Right hindlimb (tissue), 1 donor: ENCODE measurements at regions not wholly inside any gene's neighbourhood (a gene's known extent, or its start where the extent isn't known, plus 50 kb on each side); places are given as distances from the start of the nearest gene placed in this dataset.

Source experiments
- DNase-seq: peaks from one replicate; pipeline ENCODE4 v3.0.0-alpha.2; 2018

DNA sequence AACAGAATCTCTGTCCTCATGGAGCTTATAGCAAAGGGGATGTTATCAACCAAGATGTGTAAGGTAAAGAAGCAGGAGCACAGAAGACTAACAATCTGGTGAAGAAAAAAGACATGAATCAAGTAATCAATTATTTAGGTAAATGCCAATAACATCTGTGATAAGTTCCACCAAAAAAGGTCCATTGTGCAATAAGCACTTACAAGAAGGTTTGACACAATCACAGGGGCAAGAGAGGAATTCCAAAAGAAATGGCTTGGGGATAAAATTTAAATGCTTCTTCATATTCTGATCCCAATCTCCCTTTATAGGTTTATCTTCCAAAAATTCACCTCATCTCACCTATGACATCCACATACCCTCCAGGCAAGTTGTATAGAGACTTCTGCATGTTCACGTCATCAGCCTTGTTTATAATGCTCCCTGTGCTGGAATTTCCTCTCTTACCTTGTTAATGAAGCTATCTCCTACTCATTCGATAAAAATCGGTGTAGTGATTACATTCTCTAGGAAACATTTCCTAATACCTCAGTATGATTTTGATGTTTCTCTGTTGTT, 53.6 kb upstream of the DPT start:
- no peak for DNase-seq

DNA sequence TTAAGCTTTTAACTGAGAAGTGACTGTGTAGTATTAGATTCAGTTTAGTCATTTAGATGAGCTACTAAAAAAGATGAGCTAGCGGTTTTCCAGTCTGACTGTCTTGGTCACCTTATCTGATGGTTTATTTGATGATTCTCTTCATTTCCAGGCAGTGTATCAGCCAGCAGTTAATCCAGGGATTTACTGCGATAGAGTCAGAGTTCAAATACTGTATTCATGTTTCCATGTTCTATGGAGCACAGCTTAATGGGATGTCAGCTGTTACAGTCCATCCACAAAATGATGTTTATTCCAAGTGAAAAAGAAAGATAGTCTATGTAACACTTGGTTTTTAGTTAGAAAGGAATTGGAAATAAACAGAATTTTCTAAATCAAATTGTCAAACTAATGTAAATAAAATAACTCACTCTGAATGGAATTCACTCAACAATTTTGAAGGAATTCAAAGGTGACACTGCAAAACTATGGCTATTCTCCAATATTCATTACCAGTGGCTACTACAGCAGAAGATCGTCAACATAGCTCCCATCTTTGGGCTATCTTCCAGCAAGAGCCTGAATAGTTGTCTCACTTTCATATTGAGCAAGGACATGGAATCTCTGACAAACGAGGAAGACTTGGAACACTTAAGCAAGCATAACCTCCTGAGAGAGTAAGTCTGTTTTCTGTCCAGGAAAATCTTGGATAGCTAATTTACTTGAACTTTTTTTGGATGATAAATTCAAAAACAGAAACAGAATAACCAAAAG, 54.6 kb upstream of the DPT start:
- no peak for DNase-seq

DNA sequence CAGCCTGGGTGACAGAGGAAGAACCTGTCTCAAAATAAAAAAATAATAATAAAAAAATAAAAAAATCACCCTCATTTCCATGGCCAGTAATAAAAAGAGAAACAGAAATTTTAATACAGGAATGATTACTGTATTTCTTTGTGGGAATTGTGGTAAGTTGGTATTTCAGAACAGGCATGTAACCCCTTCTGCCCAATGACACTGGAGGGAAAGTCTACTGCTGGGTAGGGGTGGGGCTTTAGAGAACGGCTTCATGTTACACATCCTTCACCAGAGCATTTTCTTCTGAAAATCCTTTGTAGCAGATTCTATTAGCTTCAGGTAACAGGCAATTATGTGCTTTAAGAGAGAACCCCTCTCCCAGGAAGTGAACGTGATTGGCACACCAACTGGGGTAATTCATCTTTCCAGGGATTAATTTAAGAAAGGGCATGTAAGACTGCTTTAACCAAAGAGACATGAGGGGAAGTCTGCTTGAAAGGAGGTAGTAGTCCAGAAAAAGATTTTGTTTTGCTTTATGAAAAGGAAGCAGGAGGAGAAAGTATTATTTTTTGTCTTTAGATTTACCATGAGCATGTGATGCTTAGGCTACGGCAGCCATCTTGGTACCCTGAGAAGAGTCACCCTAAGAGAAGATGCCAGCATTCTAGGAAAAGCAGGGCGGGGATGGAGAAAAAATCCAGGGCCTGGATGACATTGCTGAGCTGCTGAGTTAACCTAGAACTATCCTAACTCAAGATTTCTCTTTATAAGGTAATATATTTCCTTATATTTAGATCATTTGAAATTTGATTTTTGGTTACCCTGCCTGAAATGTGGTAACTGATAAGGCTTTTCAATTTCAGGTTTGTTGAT, 57.7 kb upstream of the DPT start:
- DNase-seq, result no peak

DNA sequence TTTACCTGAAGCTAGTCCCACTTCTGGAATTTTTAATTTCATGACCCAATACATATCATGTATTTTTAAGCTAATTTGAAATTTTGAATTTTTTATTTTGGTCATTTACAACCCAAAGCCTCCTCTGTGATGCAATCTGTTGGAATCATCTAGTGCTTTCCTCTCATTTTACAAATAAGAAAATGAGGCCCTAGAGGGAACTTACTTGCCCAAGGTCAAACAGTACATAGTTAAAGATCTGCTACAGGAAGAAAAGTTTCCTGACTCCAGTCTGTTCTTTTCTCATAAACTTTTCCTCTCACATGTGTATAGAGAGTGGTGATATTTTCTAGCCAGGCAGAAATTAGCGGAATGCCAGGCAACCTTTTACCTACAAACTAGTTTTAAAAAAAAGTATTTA, 59.3 kb upstream of the DPT start:
- DNase-seq, result no peak

DNA sequence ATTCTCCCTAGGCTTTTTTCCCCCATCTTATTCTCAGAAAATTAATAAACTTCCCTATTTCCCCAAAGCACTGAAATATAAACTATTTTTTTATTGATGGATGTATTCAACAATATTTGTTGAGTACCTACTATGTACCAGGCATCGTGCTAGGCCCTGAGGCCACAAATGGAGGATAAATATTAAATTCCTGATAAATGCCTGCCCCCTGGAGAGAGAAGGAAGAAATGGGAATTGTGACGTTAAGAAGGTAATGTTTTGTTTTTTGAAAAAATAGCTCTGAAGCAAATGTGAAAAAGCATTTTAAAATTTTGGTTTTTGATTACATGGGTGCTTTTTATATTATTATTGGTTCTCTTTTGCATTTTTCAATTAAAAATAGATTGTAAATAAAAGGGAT, 60.5 kb upstream of the DPT start:
- DNase-seq, result no peak

DNA sequence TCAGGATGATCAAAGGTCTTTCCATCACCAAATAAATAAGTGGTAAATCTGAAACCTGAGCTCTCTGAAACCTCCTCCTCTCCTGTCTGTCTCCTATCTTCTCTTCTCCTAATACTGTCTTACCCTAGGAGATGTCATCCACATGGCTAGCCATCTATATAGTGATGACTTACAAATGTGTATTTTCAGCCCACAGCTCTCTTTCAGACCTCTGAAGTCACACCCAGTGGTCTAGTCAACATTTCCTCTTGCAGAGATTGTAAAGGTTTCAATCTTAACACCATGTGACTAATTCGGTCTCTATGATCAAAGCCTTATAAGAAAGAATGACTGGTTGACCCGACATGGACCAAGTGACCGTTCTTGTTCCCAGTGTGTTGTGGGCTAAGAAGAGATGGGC, 63.1 kb upstream of the DPT start:
- no peak for DNase-seq

DNA sequence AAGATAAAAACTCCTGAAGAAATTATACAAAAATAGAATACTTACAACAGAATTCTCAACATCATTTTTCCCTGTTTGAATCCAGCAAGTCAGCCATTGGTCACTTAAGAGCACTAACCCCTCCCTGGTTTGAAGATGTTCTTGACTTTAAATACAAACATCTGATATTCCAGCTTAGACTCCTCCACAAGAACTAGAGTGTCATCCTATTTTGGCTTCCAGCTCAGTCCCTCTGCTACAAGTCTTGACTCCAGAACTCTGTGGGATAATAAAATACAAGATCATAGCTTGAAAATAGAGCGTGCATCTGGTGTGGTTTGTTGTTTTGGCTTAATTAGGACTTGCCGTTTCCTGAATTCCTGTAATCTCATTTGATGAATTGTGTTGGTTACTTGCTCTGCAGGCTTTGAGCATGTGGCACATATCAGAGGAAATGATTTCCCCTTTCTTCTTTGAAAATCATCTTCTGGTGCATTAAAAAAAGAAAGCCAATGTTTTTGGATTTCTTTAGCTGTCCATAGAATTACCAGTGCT, 63.7 kb upstream of the DPT start:
- DNase-seq, result no peak

DNA sequence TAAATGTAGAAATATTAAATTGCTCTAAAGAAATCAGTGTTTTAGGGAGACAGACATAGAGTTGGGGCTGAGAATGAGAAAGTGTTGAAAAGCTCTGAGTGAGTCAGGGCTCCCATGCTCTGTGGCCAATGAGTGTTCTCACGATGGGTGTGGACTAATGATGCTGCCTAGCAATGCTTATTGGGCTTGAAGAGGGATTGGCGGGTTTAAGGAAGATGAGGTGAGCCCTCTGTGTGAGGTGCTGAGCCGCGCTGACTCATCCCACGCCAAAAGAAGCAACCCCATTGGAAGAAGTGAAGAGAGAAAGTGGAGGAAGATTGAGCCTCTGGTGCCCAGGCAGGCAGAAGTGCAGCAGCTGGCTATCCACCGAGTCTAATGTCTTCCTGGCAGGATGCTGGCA, 65.1 kb upstream of the DPT start:
- DNase-seq, result no peak

DNA sequence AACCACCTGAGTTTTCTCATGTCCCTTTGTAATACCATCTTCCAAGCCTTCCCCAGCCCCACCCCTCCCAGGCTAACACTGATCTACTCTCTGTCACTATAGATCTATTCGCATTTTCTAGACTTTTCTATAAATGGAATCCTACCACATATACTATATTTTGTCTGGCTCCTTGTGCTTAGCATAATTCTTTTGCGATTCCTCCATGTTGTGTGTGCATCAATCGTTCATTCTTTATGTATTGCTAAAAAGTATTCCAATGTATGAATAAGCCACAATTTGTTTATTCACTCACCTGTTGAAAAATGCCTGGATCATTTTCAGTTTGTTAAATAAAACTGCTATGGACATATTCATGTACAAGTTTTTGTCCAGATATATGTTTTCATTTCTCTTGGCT, 66.7 kb upstream of the DPT start:
- no peak for DNase-seq

DNA sequence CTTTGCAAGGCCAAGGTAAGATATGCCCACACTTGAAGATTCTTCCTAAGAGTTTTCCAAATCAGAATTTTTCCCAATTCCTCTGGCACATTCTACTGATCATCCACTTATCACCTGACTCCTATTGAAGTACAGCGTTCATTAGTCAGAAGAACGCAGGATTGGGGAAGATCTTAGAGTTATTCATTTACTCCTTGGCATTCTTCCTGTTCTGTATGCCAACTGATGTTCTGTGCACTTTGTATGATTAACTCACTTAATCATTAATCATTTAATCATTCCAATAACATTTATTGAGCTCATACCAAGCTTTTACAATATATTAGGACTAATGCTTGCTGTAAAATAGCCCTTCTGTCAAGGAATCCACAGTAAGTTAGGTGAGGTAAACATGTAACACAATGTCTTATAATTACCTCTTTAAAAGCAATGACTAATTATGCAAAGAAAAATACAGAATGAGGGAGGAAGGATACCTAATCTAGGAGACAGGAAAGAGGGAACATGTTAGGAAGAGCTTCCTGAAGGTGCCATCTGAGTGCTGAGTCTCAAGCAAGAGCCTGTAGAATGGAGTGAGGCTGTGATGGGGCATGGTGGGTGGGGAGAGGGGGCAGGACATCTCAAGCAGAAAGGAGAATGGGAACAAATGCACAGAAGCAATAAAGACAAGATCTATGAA, 71.1 kb upstream of the DPT start:
- DNase-seq, result no peak

DNA sequence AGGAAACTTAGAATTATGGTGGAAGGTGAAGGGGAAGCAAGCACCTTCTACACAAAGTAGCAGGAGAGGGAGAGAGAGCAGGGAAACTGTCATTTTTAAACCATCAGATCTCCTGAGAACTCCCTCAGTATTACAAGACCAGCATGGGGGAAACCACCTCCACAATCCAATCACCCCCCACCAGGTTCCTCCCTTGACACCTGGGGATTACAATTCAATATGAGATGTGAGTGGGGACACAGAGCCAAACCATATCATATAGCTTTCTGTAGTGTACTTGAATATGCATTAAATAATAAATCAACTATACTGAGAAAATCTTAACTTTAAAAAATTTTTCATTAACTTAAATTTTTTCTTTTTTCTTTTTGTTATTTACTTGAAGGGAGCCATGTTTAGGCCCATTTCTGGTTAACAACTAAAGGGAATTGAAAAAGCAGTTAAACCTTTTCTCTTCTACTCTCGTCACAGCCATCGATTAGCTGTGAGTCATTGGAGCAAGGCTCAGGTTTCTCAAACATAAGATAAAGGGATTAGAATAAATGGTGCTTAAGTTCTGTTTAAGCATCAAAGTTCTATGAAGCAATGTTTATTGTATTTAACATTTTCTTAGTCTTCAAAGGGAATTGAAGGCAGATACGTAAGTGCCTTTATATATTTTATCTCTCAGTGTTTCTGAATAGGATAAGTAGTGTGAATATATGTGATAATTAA, 72.2 kb upstream of the DPT start:
- DNase-seq, result no peak

DNA sequence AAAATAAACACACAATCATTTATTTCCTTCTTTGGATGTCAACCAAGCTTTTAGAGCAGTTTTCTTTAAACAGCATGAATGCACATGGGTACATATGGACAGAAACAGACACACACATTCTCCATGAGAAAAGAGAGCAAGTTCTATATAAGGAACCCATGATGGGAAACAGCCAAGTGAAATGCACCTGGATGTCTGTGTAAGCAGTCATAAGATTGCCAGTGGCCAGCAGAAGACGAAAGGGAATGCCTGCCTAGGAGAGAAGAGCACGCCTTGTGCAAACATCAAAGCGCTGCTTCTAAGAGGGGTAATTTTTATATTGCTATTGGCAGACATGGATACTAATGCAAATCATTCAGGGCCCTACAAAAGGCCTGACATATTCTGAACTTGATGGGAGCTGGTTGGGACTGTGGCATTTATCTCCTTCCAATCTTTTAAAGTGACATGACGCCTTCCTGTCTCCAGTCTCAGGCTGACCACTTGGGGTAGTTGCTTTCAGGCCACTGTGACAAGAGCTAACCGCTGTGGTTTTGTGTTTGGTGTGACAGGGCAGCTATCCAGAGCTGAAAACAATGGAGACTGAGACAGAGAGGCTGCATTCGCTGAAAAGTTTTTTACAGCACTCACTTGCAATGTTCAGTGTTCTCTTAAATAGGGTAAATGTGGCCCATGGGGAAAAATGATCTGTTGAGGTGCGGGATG, 75.0 kb upstream of the DPT start:
- DNase-seq, result no peak

DNA sequence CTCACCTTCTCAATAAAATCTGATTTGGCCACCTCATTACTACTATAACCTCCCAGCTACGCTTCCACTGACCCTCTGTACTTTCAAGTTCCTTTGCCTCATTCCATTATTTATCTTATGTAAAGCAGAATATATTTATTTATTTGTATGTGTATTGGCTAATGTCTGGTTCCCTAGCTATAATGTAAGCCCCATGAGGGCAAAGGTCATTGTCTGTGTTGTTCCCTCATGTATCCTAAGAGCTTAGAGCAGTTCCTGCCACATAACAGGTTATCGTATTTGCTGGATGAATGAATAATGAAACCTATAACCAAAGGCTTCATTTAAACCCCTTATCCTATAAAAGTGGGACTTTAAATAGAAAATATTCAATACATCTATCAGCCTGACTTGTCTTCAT, 77.9 kb upstream of the DPT start:
- no peak for DNase-seq

DNA sequence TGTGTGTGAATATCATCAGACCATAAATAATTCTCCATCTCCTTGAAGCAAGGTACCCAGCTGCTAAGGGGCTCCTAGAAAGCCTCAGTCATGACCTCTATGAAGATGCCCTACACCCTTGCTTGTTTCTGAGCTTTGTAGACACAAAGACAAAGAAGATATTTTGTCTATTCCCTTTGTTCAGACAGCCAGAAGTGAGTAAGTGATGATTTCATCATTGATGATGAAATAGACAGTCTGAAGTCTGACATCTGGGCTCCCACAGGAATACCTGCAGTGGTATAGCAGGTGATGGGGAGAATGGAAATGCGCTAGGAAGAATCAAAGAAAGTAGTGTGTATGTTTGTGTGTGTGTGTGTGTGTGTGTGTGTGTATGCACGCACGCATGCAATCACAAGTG, 82.2 kb upstream of the DPT start:
- no peak for DNase-seq

DNA sequence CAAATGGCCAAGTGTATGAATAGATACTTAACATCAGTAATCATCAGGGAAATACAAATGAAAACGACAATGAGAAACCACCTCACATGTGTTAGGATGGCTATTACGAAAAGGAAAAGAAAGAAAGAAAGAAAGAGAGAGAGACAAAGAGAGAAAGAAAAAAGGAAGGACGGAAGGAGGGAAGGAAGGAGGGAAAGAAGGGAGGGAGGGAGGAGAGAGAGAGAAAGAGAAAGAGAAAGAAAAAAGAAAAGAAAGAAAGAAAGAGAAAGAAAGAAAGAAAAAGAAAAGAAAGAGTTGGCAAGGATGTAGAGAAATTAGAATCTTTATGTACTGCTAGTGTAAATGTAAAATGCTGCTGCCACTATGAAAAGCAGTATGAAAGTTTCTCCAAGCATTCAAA, 90.7 kb upstream of the DPT start:
- no peak for DNase-seq

DNA sequence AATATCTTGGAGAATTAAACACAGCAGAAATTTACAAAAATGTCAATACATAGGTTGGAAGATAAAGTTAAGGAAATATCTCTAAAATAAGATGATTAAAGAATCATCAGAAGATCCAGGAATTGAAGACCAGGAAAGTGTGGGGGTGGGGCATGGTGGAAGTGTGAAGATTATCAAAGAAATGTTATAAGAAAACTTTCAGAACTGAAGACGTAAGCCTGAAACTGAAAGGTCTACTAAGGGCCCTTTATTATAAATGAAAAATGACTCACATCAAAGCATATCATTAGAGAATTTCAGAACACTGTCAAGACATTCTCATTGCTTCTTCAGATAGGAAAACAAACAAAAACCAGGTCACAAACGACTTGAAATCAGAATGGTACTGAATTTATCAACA, 92.4 kb upstream of the DPT start:
- no peak for DNase-seq

DNA sequence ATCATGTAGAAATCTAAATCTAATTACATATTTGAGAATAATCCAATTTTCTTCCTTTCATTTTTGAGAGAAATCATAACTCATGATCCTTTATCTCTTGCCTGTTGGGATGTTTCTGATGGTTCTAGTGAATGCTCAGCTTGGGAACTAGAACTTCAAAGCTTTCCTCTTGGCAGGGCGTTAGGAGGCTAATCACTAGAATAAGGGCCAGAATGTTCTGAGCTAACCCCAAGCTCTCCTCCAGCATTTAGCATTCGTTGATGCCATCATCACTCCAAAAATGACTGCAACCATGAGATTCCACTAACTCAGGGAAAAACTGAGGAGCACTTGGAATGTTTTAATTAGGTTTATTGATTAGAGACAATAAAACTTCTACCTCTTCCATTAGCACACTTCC, 93.9 kb upstream of the DPT start:
- no peak for DNase-seq

DNA sequence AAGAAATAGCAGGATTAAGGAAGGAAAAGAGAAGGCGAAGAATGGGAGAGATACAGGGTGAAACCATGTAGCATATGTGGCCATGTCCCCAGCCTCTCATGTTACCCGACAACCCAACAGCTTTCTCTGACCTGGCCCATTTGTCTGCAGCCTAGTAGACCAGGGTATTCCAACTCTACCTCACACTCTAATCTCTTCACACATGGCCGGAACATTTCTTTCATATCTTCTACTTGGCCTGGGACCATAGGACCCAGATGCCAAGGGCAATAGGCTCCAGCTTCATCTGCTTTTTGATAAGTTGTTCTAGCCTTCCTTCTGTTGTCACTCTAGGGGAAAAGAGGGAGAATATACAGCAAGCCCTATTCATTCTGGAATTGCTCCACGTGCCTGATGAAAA, 95.0 kb upstream of the DPT start:
- DNase-seq, result no peak

DNA sequence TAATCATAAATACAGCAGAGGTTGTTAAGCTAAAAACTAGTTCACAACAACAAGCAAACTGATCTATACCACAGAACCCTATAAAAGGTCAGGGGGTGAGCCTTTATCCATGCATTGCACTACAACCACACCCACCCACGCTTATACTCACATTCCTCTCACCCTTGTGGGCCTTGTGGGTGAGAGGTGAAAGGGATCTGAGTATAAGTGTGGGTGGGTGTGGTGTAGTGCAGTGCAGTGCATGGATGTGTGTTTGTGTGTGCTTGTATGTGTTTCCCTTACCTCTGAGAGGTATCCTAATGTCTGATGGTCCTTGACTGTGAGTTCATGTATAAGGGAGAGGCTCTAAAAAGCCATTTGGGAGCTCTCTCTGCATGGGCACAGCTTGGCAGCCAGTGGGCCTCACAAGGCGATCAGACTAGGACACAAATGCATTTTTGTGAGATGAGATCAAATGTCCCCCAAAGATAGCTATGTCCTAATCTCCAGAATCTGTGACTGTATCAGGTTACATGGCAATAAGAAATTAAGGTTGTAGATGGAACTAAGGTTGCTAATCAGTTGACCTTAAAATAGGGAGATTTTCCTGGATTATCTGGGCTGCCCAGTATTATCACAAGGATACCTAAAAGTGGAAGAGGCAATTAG, 95.5 kb upstream of the DPT start:
- DNase-seq, result no peak

DNA sequence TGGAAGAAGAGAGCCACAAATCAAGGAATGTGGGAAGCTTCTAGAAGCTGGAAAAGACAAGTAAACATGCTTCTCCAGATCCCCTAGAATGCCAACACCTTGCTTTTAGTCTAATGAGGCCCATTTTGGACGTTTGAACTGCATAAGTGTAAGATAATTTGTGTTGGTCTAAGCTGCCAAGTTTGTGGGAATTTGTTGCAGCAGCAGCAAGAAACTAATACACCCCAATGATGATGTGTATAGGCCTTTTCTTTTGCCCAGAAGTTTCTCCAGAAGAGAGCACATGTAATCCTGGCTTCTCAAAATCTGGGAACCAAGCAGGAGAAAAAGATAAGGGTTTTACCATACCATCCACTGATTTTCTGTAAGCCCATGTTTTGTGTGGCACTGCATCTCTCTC, 96.1 kb upstream of the DPT start:
- DNase-seq, result no peak

DNA sequence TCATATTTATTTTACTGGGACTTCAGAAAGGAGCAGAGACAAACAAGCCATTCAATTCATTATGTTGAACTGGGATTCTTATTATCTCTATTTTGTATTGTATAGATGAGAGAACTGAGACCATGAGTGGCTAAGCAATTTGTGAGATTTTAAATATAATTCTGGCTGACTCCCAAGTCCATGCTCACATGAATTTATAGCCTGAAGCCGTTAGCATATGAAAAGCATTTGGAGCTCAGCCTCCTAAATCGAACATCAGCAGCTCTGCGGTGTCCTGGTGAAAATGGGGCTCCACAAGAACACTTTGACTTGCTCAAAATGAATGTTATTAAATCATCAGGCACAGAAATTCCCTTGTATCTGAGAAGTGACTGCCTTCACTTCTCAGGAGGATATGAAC, 96.8 kb upstream of the DPT start:
- no peak for DNase-seq

DNA sequence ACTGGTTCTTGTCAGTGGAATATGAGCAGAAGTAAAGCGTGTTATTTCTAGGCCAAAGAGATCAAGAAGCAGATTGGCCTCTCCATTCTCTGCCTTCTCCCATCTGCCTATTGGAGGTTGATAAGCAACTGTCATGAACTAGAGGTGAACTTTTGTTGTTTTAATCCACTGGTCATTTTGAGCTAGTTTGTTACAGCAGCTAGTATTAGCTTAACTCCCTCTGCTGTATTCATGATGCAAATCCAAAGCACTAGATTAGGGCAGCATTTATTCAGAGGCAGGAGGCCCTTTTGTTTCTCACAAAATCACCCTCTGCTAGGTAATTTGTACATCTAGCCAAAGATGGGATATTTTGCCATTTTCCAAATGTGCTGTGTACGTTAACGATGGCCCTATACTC, 97.3 kb upstream of the DPT start:
- DNase-seq, result no peak
